GM21619 (cell line): ENCODE measurements at regions not wholly inside any gene's neighbourhood (a gene's known extent, or its start where the extent isn't known, plus 50 kb on each side); places are given as distances from the start of the nearest gene placed in this dataset.
"Not testable (repeated sequence)": the region's sequence is repeated elsewhere in the genome, so short reads cannot be mapped to it uniquely, and the experiment has no call there.

ENCODE experiments used
- ATAC-seq: cut with Tn5 transposase; IDR thresholded peaks from one replicate; pipeline ENCODE4 v1.9.1; 2021; ENCODE audit not compliant: unreplicated experiment

DNA sequence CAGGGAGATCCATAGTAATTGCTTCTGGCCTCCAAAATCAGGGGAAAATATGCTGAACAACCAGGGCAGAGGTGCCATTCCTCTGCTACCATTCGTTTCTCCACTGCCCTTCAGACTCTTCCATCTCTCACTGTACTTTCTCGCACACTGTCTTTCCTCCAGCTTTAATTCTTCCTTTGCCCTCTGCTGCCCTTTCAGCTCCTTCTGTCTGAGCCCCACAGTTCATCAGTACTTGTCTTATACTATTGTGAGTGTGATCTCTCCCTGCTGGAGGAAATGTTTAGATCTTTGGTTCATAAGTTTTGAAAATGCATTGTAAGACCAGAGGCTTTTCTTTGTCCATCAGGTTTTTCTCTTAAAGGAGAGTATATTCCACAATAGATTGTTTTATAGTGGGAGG, 184.9 kb upstream of the DTNA start:
- no peak for ATAC-seq

DNA sequence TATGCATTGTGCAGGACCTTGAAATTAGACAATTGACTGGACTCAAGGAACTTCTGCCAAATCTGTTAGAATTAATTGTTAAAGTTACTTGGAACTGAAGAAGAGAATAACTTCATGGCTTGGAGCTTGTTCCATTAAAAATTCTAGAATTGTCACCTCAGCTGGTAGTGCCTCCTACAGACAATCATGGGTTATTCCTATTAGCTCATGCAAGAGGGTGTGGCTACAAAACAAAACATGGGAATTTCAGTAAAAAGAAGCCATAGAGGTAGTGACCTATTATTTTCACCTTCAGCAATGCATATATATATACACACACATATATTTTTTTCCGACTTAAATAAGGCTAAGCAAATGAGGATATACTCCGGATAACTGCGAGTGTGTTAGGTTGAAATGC, 181.9 kb upstream of the DTNA start:
- no peak for ATAC-seq

DNA sequence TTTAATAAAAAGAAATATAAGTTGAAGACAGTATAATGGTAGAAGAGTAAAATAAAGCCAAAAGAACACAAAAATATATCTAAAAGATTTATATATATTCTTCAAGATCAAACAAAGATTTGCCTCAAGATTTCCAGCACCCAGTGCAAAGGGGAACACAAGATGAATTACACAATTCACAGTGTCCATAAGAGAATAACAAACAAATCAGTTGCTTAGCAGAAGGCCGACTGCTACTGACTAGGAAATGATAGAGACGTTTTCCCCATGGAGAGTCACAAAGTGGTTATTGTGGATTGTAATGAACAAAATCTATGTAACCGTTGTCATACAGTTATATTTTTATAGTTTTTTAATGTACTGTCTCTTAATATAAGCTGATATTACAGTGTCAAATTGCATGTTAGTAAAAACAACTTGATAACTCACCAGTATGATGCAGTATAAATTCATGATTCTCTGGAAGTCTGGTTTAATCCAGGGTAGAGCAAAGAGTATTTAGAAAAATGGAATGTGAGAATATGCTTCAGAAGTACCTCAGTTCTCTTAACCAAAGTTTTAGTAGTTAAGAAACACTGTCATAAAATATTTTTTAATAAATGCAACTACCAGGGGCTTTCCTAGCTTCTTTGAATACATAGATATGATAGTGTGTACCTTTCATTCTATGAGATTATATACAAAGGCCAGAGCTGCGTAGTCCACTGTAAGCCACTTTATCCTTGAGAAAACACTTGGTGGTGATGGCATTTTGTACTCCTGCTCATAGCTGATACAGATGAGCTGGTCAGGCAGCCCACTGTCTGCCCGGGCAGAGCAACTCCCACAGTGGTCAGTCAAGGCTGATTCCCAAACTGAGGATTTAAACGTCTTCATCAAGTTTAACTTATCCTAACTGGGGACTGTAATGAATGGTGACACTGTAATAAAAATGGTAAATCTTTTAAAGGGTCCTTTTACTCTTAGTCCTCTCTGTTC, 180.5 kb upstream of the DTNA start:
- no peak for ATAC-seq

DNA sequence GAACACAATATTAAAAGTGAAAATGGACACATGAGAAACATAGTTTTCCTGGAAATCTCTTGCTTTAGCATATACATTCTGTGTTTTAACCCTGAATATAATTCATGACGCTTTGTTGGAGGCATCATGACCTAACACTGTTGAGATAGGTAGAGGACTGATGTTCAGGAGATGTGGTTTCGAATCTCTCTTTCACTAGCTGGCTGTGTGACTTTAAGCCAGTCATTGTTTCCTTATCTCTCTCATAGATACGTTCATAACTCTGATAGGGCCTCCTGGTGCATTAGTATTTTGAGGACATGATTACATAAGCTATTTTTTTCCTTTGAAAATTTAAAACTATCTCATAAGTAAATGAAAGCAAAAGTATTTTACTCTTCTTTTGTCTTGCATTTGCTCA, 179.0 kb upstream of the DTNA start:
- ATAC-seq, result no peak

DNA sequence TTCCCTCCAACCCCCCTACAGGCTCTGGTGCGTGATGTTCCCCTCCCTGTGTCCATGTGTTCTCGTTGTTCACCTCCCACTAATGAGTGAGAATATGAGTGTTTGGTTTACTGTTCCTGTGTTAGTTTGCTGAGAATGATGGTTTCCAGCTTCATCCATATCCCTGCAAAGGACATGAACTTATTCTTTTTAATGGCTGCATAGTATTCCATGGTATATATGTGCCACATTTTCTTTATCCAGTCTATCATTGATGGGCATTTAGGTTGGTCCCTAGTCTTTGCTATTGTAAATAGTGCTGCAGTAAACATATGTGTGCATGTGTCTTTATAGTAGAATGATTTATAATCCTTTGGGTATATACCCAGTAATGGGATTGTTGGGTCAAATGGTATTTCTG, 175.5 kb upstream of the DTNA start:
- ATAC-seq, result not testable (repeated sequence)

DNA sequence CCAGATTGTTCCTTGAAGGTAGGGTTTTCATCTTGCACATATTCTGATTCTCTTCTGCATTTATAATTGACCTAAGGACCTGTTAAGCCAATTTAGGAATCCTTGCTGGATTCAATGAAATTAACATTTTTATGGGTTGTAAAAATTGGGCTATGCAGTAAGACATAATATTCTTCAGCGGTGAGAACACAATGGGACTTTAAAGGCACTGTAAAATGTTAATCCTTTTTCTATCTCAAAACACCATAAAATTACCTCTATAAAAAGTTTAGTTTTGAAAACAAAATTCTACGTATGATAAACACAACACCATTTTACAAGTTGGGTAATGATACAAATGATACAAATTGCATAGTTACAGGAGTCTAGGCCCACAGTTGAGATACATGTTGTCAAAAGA, 169.2 kb upstream of the DTNA start:
- ATAC-seq, result no peak

DNA sequence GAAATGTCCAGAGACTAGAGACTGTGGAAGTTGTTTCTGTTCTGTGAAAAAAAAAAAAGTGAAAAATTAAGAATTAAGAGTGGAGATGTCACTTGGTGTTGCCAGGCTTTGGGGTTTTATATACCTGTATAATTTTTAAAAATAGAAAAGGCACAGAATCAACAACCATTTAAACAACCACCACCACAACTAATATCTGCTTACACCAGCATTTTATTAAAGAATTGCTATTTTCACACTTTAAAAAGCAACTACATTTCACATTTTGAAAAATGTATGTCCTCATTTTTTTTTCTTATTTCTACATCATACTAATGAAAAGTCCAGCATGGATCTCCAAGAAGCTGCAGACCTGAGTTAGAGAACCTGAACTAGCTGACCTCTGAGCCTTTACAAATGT, 167.5 kb upstream of the DTNA start:
- ATAC-seq, result no peak

DNA sequence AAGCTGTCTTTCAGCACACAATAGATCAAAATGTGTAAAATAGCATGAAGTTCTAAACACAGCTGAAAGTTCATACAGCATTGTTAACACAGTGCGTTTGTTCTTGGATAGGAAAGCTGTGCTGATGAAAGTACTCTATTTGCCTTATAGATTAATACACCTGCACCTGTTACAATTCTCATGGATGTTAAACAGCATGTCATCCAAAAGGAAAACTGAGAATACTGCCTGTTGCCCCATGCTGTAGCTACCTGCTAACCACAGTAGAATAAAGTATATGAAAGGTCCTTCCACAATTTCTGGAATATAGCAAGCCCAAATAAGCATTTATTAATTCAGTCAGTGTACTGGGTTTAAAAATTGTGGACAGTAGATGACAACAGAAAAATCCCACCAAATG, 166.7 kb upstream of the DTNA start:
- no peak for ATAC-seq

DNA sequence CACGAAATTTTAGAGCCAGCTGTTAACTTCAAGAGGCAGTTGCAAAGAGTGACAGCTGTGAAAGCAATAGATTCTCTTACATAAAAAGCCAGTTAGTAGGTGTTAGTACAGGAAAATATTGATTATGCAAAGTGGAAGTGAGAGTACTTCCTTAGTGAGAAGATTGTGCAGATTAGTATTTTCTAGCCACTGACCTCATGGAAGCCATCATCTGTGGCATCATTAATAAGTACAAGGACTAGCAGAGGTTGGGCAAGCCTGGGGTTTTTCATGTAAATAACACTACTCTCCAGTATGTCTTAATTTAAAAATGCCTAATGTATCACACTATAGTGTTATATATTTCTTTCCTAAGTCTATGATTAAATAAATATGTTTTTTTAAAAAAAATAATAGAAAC, 166.2 kb upstream of the DTNA start:
- ATAC-seq, result no peak

DNA sequence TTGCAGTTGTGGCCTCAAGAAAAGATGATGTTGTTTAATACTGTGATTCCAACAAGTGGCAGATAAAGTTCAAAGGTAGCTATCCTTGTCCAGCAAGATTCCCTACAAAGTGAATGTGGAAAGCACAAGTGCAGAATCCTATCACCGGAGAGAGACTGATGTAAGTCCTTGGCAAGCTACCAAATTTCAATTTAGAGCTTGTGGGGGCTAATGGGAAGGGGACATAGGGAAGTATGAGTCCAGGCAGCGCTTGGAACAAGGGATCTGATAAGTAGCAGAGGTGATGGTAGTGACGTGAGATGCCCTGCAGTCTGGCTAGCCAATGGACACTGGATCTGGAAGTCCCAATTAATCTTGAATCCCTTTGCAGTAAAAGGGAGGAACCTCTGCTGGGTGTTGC, 165.2 kb upstream of the DTNA start:
- no peak for ATAC-seq

DNA sequence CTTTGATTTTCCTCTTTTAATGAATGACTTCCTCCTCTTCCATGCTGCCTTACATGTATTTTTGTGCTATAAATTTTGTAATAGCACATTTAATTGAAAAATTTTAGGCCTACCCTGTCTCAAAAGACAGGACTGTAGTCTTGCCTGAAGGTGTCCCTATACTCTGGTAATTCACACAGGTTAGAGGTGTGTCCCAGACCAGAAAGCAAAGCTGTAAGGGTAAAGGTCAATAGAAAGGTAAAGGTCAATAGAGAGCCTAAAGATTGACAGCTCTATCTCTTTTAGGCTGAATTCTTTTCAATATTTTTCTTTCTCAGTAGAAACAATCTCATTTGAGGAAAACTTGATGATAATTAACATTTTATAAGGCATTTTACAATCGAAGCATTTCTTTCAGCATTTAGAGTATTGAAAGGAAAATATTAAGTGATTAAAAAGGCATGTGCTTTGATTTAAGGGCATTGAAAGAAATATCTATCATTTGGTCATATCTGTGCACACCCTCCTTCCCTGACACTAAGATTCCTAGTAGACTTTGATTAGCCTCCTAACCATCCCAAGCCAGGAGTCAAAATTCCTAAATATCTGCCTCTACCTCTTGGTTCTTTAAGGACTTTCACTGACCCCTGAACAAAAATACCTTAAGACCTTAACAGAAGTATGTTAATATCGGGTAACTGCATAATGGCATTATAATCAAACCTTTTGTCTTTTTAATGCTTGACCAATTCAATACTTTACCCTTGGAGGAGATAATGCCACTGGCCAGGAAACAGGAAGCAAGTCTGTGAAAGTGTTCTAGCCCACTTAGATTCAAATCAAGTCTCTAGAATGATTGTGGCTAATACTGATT, 161.8 kb upstream of the DTNA start:
- no peak for ATAC-seq

DNA sequence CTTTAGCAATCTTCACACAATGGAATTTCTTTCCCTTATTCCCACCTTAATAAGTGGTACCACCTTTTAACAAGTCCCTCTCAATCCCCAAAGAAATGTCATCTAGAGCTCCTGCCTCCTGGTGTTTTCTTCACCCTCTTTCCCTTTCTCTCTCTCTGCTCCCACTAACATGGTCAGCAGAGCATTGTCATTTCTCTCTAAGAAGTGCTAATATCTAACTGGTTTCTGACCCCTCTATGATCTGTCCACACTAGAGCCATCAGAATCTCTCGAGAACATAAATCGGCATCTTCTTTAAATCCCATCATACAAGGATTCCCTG, 161.2 kb upstream of the DTNA start:
- ATAC-seq, result no peak

DNA sequence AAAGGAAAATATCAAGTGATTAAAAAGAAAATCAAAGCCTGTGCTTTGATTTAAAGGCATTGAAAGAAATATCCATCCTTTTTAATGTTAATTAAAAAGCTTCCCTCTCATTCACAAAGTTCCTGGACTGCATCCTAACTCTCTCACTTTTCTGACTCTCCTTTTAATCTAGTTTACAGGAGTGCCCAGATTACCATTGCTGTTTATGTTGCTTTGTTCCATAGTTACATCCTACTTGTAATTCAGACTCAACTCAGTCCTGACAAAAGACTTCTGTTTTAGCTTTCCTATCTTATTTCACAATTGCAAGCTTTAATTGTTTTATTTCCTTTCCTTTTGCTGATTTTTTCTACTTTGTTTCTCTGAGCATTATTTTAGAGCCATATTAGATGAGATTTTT, 160.7 kb upstream of the DTNA start:
- ATAC-seq, result no peak

DNA sequence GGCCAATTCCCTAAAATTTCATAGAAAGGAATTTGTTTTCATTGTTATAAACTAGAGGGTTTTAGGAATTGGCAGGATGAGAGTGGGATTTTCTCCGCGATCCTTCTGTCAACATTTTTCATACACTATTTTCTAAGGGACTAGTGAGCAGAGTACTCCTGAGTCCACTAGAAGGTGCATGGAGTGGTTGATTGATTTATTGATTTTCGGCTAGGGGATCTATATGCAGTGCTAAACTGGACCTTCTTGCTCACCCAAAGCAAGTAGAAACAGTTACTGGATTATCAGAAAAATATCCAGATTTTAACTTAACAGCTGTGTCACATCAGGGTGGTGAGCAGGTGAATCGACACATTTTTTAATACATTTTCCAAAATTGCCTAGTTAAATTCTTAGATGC, 159.9 kb upstream of the DTNA start:
- ATAC-seq, result no peak

DNA sequence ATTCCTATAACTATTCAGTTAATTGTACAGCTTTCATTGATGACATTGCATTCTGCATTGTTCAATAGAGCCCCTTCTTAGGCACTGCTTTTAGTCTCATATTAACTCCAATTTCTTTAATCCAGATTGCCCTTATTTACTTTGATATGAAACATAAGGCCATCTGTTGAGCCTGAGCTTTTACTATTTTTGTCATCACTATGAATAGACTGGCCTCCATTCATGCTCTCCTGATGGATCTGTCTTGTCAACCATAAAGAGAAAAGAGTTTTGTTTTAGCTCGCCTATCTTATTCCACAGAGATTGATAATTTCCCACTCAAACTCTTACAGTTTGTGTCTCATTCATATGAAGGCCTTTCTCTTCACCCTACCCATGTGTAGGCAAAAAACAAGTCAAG, 159.2 kb upstream of the DTNA start:
- ATAC-seq, result no peak

DNA sequence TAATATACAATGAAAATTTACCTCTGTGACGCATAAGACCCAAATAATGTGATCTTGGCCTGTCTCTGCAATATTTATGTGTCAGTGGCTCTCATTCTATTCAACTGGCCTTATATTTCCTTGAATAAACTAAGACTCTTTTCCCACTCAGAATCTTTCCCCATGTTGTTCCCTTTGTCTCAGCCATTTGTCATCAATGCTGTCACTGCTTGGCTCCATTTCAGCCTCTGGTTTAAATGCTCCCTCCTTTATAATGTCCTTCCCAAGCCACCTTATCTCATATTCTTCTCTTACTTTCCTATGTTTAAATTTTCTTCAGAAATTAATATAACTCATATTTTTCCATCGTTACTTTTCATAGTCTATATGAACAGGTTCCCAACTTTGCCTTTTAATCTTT, 158.3 kb upstream of the DTNA start:
- no peak for ATAC-seq

DNA sequence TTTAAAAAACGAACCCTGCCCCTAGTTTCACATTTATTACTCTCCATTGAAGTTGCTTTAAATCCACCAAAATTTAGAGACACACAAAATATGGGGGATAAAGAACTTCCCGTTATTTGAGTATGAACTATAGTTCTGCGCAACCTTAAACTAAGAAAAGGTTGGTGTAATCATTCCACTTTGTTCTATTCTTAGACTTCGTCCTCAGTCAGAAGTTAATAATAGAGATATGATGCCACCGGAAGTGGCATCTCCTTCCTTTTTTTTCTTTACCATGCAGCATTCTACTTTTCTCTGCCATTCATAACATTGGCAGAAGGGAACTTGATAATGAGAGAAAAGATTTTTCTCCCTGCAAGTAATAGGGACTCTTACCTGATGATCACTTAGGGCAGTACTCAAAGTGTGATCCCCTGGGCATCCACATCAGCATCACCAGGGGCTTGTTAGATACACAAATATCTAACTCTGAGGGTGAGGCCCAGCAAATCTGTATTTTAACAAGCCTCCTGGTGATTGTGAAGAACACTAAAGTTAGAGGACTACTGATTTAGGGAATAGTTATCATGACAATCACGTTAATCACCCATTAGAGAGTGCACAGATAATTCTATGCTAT, 147.7 kb upstream of the DTNA start:
- no peak for ATAC-seq

DNA sequence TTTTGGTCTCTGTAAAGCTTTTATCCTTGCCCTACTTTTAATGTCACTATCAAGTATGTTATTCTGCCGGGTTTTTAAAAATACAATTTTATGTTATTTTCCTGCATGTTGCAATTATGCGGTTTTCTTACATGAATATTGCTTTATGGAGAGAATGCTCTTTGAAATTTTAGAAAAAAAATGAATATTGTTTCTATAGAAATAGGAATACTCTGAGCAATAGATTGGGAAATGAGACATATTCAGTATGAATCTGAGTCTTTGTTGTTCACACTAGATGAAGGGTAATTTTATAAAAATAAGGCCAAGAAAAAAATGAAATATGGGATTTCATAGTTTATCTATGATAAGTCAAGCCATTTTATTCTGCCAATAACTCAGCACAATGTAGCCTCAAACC, 142.2 kb upstream of the DTNA start:
- ATAC-seq, result no peak

DNA sequence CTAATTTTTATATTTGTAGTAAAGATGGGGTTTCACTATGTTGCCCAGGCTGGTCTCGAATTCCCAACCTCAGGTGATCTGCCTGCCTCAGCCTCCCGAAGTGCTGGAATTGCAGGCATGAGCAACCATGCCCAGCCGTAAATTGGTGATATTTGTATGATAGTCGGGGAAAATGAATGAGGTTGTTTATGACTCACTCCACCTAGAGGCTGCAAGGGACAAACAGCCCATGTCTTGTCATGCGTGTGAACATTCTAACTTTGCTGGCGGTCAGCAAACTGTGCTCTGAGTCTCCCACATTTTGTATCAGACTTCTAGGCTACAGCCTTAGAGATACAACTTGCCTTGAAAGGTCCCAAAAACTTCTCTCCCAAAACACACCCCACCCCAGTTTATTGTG, 133.5 kb upstream of the DTNA start:
- no peak for ATAC-seq

DNA sequence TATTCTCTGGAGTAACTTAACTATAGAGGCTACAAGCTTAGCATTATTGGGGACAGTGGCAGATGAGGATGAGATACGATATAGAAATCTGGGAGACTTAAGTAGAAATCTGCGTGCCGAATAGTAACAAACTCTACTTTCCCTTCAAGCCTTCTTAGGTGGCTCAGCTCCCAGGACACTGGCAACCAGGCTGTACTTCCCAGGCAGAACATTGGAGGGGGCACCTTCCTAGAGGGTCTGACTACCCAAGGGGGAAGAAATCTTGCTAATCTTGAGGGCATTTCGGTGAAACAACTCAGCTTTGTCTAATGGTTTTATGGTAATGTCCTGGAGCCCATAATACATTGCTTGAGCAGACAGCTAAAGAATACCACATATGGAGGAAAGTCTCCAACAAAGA, 126.2 kb upstream of the DTNA start:
- no peak for ATAC-seq

DNA sequence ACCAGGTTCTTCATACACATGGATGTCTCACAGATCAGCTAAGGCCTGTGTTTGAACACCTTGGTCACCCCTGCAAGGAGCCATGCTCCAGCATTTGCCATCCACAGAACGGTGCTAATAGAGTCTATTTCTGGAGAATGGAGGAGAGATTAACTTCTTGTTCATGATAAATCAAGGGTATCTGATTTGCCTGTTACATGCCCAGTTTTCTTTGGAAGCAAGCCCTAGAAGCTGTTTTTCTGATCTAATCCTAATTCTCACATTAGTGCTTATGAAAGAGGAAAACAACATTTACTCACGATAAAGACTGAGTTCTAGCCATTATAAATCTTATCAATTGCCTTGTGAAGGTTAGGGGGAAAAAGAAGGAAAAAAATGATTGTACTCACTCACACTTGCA, 119.6 kb upstream of the DTNA start:
- no peak for ATAC-seq

DNA sequence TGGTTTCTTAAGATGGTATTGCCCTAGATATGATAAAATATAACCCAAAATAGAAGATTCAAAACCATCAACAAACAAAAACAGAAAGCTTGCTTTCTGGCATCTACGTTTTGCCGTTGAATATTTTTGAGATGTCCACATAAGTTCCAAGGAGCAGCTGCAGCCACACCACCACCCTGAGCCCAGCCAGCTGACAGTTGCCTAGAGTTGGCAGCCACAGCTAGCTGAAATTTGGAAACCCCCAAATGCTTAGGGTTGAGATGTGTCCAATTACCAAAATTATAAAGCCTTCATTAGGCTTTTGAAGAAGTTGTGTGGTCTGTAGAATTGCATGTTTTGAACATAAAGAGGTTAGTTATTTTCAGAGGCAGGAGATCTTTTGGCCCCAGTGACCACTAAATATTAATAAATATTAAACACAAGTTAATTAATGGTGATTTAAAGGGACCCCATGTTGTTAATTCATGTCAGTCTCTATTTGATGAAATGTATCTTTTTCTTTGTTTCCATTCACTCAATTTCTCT, 118.1 kb upstream of the DTNA start:
- no peak for ATAC-seq
